ELF-1 (cell line): ENCODE measurements at regions not wholly inside any gene's neighbourhood (a gene's known extent, or its start where the extent isn't known, plus 50 kb on each side); places are given as distances from the start of the nearest gene placed in this dataset.

Source experiments
- DNase-seq: peaks from one replicate; pipeline ENCODE4 v3.0.0-alpha.2; 2016; ENCODE audit warnings: low read depth, low spot score

DNA sequence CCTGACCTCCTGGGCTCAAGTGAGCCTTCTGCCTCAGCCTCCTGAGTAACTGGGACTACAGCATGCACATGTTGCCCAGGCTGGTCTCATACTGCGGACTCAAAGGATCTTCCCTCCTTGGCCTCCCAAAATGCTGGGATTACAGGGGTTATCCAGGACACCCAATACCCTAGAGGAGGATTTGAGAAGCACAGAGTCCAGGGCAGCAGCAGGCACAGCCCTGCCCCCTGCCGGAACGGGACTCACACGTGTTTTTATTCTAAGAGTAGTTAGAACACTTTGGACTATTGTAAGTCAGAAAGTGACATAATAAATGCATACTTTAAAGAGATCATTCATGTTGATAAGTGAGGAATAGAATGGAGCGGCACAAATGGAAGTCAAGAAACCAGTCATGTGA lies 80.2 kb downstream of the C6orf118 start:
- no peak for DNase-seq

GRCh38 chr6:165227644-165228329 lies 81.6 kb downstream of the C6orf118 start:
- DNase-seq = no peak

GRCh38 chr6:165223736-165224135 lies 85.7 kb downstream of the C6orf118 start:
- DNase-seq = no peak

DNA sequence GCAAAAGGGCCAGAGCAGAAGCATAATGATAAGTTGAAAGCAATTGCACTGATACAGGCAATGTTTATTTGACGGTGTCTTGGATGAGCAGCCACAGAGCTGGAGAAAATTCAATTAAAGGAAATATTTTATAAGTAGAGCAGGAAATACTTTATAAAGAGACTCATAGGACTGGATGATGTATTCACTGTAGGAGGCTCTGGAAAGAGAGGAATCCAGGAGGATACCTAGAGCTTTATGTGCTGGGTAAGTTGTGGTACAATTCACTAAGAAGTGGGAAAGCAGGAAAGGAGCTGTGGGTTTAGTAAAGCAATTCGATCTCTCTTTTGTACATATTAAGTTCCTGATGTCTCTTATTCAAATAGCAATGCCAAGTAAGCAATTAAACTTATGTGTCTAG lies 86.3 kb downstream of the C6orf118 start:
- no peak for DNase-seq

- no peak for DNase-seq
Measured at GRCh38 chr6:165222315-165223025, 86.9 kb downstream of the C6orf118 start.

DNA sequence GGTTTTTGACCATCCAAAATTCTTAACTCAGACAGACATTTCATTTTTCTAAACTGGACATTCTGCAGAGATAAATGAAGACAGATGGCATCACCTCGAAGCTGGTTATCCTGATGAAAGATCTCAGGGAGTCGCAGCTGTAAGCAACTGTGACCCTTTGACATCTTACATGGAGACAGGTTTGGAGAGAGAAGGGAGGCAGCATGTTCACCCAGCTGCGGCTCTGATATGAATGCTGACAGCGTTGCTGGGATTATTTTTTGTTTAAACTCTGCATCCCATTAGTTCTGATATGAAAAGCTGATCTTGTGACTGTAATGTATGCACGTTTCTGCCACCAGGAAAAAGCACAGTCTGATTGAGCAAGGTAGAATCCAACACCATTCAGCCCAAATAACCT lies 89.4 kb downstream of the C6orf118 start:
- DNase-seq = no peak

DNA sequence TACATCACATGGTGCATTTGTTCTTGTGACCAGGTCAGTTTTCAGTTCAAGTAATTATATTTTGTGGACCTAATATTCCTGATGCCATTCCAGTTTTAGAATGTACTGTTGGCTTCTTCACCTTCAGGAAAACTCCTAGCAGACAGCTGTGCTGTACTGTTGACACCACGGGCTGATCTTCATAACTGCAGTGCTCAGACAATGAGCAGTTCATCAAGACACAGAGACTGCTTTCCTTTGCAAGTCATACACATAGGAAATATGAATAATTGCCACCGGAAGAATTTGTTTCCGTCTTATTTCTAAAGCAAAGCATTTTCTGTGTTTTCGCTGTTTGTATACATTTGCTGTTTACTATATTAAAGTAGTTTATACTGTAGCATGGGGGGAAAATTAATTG lies 89.8 kb downstream of the C6orf118 start:
- DNase-seq = no peak

- no peak for DNase-seq
Measured at GRCh38 chr6:165218829-165219228, 90.6 kb downstream of the C6orf118 start.

GRCh38 chr6:165206798-165207197 lies 102.6 kb downstream of the C6orf118 start:
- no peak for DNase-seq

DNA sequence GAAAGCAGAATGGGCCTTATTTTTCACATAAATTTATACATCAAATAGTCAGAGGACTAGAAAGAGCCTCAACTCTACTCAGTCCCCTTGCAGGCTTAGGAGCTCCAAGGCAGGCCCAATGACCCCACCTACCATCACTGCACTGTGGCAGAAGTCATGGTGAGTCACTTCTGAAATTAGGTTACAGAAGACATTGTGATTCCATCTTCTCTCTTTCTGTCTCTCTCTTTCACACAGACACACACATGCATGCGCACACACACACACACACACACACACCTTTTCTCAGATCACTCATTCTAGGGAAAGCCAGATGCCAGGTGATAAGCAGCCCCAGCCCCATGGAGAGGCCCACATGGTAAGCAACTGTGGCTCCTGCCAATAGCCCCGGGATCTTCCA lies 103.8 kb downstream of the C6orf118 start:
- no peak for DNase-seq

DNA sequence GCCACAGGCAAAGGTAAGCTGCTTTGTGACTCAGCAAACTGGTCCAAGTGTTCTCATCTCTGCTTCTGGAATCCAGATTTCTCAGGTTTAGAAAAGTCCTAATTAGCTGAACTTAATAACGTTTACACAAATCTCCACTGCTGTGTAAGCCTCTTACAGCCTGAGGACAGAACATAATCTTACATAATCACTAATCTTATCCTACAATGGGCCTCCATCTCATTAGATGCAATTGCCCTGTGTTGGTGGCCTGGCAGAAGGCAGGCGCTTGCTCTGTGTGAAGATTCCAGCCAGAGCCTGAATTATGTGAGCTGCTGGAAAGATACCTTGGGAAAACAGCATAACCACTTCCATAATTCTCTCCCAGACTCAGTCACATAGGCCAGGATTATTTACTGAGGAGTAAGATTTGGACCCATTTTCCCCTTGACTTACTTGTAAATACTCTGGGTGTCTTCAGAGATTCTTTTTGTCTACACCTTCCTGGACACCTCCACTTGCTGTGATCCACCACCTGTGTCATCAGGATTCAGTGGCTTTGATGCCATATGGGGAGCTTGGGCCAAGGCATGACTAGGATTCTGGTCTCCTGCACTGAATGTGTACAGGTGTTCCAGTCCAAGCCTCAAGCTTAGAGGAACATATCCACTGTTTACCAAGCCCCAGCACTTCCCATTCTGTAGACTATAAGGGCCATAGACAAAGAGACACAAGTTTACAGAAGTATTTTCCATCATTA lies 104.4 kb downstream of the C6orf118 start:
- DNase-seq = no peak

GRCh38 chr6:165200178-165200577 lies 109.2 kb downstream of the C6orf118 start:
- no peak for DNase-seq

DNA sequence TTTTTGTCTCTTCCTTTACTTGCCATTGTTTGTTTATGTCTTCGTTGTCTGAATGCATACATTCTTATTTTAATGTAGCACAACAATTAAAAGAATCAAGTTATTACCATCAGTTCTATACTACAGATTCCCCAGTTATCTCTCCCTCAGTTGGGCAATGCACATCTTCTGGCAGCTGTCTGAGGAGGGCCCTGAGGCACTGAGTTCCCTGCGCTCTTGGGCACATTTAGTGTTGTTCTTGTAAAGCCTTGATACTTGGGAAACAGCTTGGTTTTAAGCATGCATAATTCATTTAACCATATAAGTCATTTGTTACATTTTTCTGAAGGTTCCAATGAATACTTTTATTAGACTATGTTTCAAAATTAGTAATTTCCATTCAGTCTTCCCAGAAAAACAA lies 117.9 kb downstream of the C6orf118 start:
- no peak for DNase-seq

GRCh38 chr6:165186441-165187205 lies 122.8 kb downstream of the C6orf118 start:
- no peak for DNase-seq

- DNase-seq = no peak
Measured at GRCh38 chr6:165186041-165186440, 123.4 kb downstream of the C6orf118 start.

GRCh38 chr6:165184192-165184979 lies 125.0 kb downstream of the C6orf118 start:
- DNase-seq = no peak

DNA sequence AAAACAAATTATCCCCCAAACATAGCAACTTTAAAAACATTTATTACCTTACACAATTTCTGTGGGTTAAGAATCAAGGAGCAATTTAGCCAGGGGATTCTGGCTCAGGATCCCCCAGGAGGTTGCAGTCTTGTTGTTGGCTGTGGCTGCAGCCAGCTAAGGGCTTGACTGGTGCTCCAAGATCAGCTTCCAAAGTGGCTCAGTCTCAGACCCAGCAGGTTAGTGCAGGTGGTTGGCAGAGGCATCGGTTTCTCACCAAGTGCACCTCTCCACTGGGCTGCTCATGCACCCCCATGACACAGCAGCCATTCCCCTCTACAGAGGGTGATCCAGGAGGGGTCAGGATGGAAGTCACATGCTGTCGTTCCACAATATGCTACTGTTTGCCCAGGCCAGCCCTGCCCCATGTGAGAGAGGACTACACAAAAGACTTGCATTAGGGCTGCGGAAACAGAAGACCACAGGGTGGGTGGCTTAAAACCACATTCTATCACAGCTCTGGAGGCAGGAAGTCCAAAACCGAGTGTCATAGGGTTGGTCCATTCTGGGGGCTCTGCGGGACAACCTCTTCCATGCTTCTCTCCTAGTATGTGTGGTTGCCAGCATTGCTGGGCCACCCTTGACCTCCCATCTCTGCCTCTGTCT lies 125.8 kb downstream of the C6orf118 start:
- no peak for DNase-seq

DNA sequence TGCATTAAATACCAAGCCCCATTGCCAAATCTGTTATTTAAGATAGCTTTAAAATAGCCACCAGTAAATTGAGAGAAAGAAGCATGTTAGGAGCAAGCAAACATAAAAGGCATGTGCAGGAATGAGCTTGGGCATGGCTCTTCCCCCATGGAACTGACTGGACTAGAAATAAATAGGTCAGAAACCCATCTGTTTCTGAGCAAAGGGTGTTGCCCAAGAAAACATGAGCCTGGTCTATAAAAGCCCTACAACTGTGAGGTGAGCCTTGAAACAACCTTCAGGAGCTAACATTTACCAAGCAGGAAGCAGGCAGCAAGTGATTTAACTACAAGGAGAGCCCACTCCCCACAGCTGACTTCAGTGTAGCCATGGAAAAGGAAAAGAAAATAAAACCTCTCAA lies 126.3 kb downstream of the C6orf118 start:
- no peak for DNase-seq

DNA sequence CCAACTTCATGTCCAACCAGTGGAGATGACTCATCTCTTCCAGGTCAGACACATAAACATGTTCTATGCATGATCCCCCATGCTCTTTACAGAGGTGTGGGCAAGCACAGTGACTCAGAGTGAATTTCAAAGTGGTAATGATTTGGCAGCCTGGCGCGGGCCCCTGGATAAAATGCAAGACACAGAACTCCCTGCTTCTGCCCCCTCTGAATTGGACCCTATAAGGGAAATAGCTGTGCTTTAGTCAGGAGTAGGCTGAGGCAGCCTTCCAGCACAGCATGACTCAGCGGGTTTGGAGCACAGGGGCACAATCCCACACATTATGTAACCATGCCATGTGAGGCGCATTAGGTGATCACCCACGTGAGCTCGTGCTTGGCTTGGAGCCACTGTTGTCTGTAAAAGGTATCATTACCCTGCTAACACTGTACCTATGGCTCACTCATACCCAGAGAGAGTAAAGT lies 127.4 kb downstream of the C6orf118 start:
- DNase-seq = no peak

GRCh38 chr6:165178056-165178455 lies 131.3 kb downstream of the C6orf118 start:
- no peak for DNase-seq

DNA sequence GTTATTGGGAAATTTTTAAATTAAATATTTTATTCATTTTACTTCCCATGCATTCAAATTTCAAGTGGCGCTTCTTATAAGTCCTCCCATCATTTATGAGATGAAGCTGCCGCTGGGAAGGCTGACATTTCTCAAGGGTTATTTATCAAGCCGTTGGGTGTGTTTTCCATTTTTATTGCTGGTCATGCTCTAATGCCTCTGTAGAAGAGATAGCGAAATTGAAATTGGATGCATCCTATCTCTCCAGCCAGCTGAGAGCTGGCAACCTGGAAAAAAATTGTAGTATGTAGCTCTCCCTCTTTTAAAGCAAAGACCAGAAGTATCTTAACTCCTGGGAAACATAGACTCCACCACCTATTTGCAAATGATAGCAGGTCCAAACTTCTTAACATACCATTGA lies 135.9 kb downstream of the C6orf118 start:
- no peak for DNase-seq
